RWPE1 (cell line): ENCODE measurements at regions not wholly inside any gene's neighbourhood (a gene's known extent, or its start where the extent isn't known, plus 50 kb on each side); places are given as distances from the start of the nearest gene placed in this dataset.

ENCODE experiments used
- CTCF ChIA-PET: fragments of 350-600 bp; sonication (Branson Sonifier 250); formaldehyde crosslinking; extraction: SDS; loops from one replicate; lab custom pipeline; 2021; lab: Yijun Ruan, JAX
- POLR2A ChIA-PET: fragments of 400-600 bp; formaldehyde crosslinking; extraction: SDS; loops from one replicate; lab custom pipeline; 2020; ENCODE audit warnings: antibody characterized with exemption; ENCODE audit not compliant: low non-redundant PET; lab: Yijun Ruan, JAX
- DNase-seq: peaks from one replicate; pipeline ENCODE4 v3.0.0; 2012; ENCODE audit warnings: low spot score
- H3K27ac ChIP-seq: fragments of 450-650 bp; 2 replicates; pipeline ENCODE4 v1.5.1; 2017
- TF ChIP-seq, protein P1 (sequence below): fragments of 450-650 bp; conservative IDR thresholded peaks from 2 replicates; pipeline ENCODE4 v1.5.1; 2017; ENCODE audit warnings: low read depth, mild to moderate bottlenecking

DNA sequence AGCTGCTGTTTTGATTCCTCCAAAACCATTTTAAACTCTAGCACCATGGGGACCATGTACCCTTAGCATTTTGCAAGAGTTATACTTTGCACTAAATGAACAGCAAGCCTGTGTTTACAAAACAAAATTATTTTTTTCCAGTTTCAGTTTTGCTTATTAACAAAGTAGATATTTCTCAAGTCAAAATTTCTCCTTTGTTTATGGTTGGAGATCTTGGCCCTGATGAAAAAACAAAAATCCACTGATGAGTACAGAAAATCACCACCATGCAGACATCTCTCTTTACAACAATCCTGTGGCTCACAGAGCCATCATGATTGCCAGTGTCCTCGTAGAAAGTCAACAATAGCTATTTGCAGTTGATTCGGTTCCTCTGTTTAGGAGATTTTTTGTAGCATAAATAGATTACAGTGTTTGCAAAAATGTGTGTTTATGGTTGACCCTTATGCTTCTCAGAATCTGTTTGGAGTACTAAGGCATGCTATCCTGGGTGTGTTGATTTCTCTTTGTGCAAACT, 201.1 kb upstream of the NUDT4 start:
- ChIA-PET CTCF (no interaction called here), POLR2A (no interaction called here)
- no peak overlapping the region for H3K27ac ChIP-seq
- TF ChIP-seq, protein P1, sequence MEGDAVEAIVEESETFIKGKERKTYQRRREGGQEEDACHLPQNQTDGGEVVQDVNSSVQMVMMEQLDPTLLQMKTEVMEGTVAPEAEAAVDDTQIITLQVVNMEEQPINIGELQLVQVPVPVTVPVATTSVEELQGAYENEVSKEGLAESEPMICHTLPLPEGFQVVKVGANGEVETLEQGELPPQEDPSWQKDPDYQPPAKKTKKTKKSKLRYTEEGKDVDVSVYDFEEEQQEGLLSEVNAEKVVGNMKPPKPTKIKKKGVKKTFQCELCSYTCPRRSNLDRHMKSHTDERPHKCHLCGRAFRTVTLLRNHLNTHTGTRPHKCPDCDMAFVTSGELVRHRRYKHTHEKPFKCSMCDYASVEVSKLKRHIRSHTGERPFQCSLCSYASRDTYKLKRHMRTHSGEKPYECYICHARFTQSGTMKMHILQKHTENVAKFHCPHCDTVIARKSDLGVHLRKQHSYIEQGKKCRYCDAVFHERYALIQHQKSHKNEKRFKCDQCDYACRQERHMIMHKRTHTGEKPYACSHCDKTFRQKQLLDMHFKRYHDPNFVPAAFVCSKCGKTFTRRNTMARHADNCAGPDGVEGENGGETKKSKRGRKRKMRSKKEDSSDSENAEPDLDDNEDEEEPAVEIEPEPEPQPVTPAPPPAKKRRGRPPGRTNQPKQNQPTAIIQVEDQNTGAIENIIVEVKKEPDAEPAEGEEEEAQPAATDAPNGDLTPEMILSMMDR, result no peak
- DNase-seq, result no peak

DNA sequence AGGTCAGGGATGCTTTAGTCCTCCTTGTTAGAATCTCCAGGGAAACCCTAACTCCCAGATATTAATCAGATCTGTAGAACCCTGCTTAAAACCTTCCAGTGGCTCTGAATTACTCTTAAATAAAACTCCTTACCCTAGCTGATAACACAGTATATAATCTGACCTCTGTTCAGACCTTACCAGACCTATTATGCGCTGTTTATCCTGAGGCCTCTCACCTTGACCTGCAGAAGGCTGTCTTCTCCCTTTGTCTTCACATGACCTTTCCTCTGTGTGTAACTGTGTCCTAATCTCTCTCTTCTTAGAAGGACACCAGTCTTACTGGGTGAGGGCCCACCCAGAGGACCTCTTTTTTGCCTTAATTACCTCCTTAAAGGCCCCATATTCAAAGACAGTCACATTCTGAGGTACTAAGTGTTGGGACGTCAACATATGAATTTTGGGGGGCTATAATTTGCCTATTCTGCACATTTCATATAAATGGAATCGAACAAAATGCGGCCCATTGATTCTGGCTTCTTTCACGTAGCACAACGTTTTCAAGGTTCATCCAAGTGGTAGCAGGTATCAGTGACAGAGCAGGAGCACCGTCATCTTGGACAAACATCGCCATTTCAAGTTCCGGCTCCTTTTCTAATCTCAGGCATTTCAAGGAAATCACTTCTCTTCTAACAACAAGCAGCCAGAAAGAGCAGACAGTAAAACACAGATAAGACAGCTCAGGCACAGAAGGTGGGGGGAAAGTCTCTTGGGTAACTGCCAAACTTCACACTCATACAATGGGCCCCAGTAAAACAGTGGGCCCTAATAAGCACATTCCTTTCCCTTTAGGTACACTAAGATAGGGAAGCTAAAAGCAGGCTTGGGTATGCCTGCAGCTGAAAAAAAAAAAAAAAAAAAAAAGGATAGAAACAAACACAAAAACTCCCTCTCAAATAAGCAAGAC, 200.2 kb upstream of the NUDT4 start:
- ChIA-PET POLR2A (no interaction called here), CTCF (no interaction called here)
- H3K27ac ChIP-seq, result no peak overlapping the region
- TF ChIP-seq, protein P1, result no peak
- no peak for DNase-seq

DNA sequence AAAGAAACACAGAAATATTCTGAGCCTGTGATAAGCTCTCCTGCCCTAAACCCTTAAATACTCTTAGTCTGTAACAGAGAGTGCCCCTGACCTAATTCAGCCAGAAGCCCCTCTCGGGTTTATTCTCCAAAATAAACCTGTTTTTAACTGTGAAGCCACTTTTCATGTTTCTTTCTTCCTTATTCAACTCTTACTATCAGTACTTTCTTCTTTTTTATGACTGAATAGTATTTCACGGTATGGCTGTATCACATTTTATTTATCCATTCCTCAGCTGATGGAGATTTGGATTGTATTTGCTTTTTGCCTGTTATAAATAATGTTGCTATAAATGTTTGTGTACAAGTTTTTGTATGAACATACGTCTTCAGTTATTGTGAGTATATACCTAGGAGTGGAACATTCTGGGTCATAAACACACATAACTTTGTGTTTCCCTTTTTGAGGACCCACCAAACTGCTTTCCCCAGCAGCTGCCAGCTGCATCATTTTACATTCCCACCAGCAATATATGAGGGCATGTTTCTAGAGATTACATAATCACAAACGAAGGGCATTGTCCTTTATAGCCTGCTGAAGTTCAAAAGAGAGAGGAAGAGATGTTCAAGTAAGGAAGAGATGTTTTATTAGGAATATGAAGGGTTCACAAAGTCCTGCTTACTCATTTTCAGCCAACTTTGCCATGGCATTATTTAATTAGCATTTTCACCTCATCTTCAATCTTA, 199.4 kb upstream of the NUDT4 start:
- no peak overlapping the region for H3K27ac ChIP-seq
- CTCF ChIA-PET, result no interaction called here
- TF ChIP-seq, protein P1, result no peak
- POLR2A ChIA-PET, result no interaction called here
- no peak for DNase-seq

DNA sequence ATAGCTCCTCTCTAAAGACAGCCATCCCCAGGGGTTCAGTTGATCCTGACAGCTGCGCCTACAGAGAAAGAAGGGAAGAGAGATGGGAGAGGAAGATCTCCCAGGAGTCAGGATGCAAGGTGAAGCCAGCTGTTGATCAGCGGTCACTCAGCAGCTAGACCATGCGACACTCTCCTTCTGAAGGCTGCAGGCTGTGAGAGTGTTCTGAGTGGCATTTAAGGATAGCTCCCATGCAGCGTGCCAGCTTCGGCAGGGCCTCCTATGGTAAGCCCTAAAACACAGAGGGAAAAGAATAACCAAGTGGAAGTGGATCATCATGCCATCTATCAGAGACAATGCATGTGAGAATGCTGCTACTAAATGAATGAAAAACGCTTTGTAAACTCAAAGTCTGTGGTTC, 197.9 kb upstream of the NUDT4 start:
- H3K27ac ChIP-seq, result no peak overlapping the region
- CTCF ChIA-PET, result interaction anchor here (0.6 to 0.7 kb wide), 2 partner anchors 12 to 44 kb away, joined by 3 read pairs; no protein-coding TSS in a partner anchor
- TF ChIP-seq, protein P1, result no peak
- no peak for DNase-seq
- POLR2A ChIA-PET, result no interaction called here

DNA sequence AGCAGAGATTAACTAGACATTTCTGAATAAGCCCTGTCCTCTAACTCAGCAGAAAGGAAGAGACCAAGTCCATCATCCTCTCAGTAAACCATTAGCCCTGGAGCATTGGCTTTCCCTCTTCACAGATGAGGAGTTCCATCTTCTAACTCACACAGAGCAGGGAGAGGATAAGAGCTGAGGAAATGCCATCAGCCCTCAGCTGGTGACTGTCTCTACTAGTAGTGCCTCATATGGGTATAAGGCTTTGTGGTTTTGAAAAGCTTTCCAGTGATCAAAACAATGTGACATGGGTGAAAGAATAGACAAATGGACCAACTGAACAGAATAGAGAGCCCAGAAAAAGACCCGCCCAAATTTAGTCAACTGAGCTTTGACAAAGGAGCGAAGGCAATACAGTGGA, 197.2 kb upstream of the NUDT4 start:
- DNase-seq, result no peak
- ChIA-PET CTCF (interaction anchor here (0.6 kb wide), 2 partner anchors 14 to 22 kb away, joined by 3 to 6 read pairs; no protein-coding TSS in a partner anchor), POLR2A (no interaction called here)
- TF ChIP-seq, protein P1, result no peak
- H3K27ac ChIP-seq, result no peak overlapping the region

DNA sequence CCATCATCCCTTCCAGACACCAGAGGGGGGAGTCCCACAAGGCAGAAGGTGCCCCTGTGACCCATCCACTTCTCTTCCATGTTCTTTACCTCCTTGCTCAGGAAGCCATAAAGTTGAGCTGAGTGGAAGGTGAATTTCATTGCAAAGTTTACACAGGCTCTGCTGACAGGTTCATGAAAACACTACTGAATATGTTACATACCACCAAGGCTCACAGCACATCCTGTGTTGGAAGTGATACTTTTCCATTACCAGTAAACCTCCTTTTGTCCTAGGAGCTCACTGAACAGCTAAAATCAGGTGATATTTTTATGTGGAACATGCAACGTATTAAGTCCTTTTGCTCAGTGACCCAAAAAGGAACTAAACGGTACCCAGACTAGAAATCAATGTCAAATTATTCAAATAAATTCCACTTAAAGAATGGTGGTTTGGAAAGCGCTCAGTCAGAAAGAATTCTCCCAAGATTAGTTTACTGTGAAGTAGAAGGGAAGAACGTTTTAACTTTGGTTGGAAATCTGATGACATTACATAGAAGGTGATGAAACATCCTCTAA, 196.2 kb upstream of the NUDT4 start:
- CTCF ChIA-PET, result no interaction called here

More for the DNA sequence above, 196.2 kb upstream of the NUDT4 start:
- POLR2A ChIA-PET, result no interaction called here
- no peak overlapping the region for H3K27ac ChIP-seq
- no peak for DNase-seq
- TF ChIP-seq, protein P1, result no peak
